Activated CD4-positive, alpha-beta T cell treated with anti-CD3 and anti-CD28 coated beads, Interleukin-2, amount 50 U/mL, for 4 hours (primary cell): ENCODE measurements at regions not wholly inside any gene's neighbourhood (a gene's known extent, or its start where the extent isn't known, plus 50 kb on each side); places are given as distances from the start of the nearest gene placed in this dataset.

Source experiments
- DNase-seq, 2 experiments: peaks; one replicate each; pipeline ENCODE4 v3.0.0-alpha.2; 2020

GRCh38 chr11:80451105-80451504, 1010.3 kb upstream of the TENM4 start:
- no peak for DNase-seq

- DNase-seq = no peak
These were observed 1007.9 kb upstream of the TENM4 start for GRCh38 chr11:80448709-80449108.

GRCh38 chr11:80443177-80443576, 1002.3 kb upstream of the TENM4 start:
- no peak for DNase-seq

GRCh38 chr11:80441821-80442220, 1001.0 kb upstream of the TENM4 start:
- no peak for DNase-seq

GRCh38 chr11:80440835-80441234, 1000.0 kb upstream of the TENM4 start:
- DNase-seq = no peak

- DNase-seq = no peak
These were observed 995.7 kb upstream of the TENM4 start for GRCh38 chr11:80436547-80436946.

- DNase-seq = no peak
These were observed 994.5 kb upstream of the TENM4 start for GRCh38 chr11:80435345-80435744.

- DNase-seq = no peak
These were observed 991.2 kb upstream of the TENM4 start for GRCh38 chr11:80432057-80432456.

GRCh38 chr11:80424012-80424695, 983.3 kb upstream of the TENM4 start:
- DNase-seq = no peak

GRCh38 chr11:80420374-80420773, 979.5 kb upstream of the TENM4 start:
- DNase-seq = no peak

- DNase-seq = no peak
These were observed 976.9 kb upstream of the TENM4 start for GRCh38 chr11:80417681-80418080.

- no peak for DNase-seq
These were observed 974.8 kb upstream of the TENM4 start for GRCh38 chr11:80415580-80415979.

- DNase-seq = no peak
These were observed 973.6 kb upstream of the TENM4 start for GRCh38 chr11:80414181-80415165.

GRCh38 chr11:80412604-80413003, 971.8 kb upstream of the TENM4 start:
- no peak for DNase-seq

GRCh38 chr11:80393210-80393609, 952.4 kb upstream of the TENM4 start:
- DNase-seq = no peak

- DNase-seq = no peak
These were observed 949.7 kb upstream of the TENM4 start for GRCh38 chr11:80390505-80390904.

- no peak for DNase-seq
These were observed 947.7 kb upstream of the TENM4 start for GRCh38 chr11:80388536-80388935.

- DNase-seq = no peak
These were observed 947.3 kb upstream of the TENM4 start for GRCh38 chr11:80388130-80388529.

- no peak for DNase-seq
These were observed 942.8 kb upstream of the TENM4 start for GRCh38 chr11:80383655-80384054.

- no peak for DNase-seq
These were observed 938.9 kb upstream of the TENM4 start for GRCh38 chr11:80379620-80380278.

- DNase-seq = no peak
These were observed 931.1 kb upstream of the TENM4 start for GRCh38 chr11:80371931-80372330.

GRCh38 chr11:80365980-80366379, 925.1 kb upstream of the TENM4 start:
- DNase-seq = no peak

- no peak for DNase-seq
These were observed 924.4 kb upstream of the TENM4 start for GRCh38 chr11:80365076-80365725.
